H9 (cell line): ENCODE measurements at regions not wholly inside any gene's neighbourhood (a gene's known extent, or its start where the extent isn't known, plus 50 kb on each side); places are given as distances from the start of the nearest gene placed in this dataset.

Experiments used
- DNase-seq: peaks from one replicate; pipeline ENCODE4 v3.0.0-alpha.2; 2017
- H2AFZ ChIP-seq: one replicate; pipeline ENCODE4 v1.6.1; 2013; ENCODE audit warnings: mild to moderate bottlenecking, low read length, control low read depth, moderate library complexity
- H2AK5ac ChIP-seq: 2 replicates; pipeline ENCODE4 v1.6.1; 2013; ENCODE audit warnings: low read length, control low read depth, mixed read lengths; ENCODE audit not compliant: insufficient read length
- H2BK120ac ChIP-seq: one replicate; pipeline ENCODE4 v1.6.1; 2013; ENCODE audit warnings: low read depth, mild to moderate bottlenecking, low read length, control low read depth, inconsistent platforms; ENCODE audit not compliant: poor library complexity, severe bottlenecking
- H2BK12ac ChIP-seq: 2 replicates; pipeline ENCODE4 v1.6.1; 2013; ENCODE audit warnings: low read length, control low read depth, mixed read lengths, low read depth; ENCODE audit not compliant: insufficient read length
- H2BK15ac ChIP-seq: 2 replicates; pipeline ENCODE4 v1.6.1; 2013; ENCODE audit warnings: low read depth, low read length, control low read depth
- H2BK20ac ChIP-seq: one replicate; pipeline ENCODE4 v1.6.1; 2013; ENCODE audit warnings: low read depth, mild to moderate bottlenecking, low read length, control low read depth, inconsistent platforms; ENCODE audit not compliant: poor library complexity, severe bottlenecking
- H2BK5ac ChIP-seq: 2 replicates; pipeline ENCODE4 v1.6.1; 2013; ENCODE audit warnings: low read length, control low read depth, mixed read lengths; ENCODE audit not compliant: insufficient read length
- H3K14ac ChIP-seq: 2 replicates; pipeline ENCODE4 v1.6.1; 2013; ENCODE audit warnings: low read length, control low read depth; ENCODE audit not compliant: insufficient read depth
- H3K18ac ChIP-seq: 2 replicates; pipeline ENCODE4 v1.6.1; 2013; ENCODE audit warnings: low read depth, mild to moderate bottlenecking, mixed read lengths, low read length, control low read depth; ENCODE audit not compliant: insufficient read length
- H3K23ac ChIP-seq: 2 replicates; pipeline ENCODE4 v1.6.1; 2013; ENCODE audit warnings: low read length, control low read depth, mixed read lengths, low read depth; ENCODE audit not compliant: insufficient read length
- H3K23me2 ChIP-seq: 2 replicates; pipeline ENCODE4 v1.6.1; 2013; ENCODE audit warnings: low read depth, mild to moderate bottlenecking, mixed read lengths, low read length, control low read depth; ENCODE audit not compliant: insufficient read length, poor library complexity, severe bottlenecking
- H3K27ac ChIP-seq: 2 replicates; pipeline ENCODE4 v1.5.1; 2013; ENCODE audit warnings: low read length, control low read depth, mixed read lengths, low read depth; ENCODE audit not compliant: insufficient read length
- H3K27me3 ChIP-seq: 2 replicates; pipeline ENCODE4 v1.6.1; 2013; ENCODE audit warnings: low read length, control low read depth, inconsistent platforms; ENCODE audit not compliant: insufficient read depth
- H3K4ac ChIP-seq: 2 replicates; pipeline ENCODE4 v1.6.1; 2013; ENCODE audit warnings: low read depth, mild to moderate bottlenecking, control low read depth, inconsistent platforms, low read length, moderate library complexity
- H3K4me1 ChIP-seq: 2 replicates; pipeline ENCODE4 v1.6.1; 2013; ENCODE audit warnings: low read length, control low read depth, inconsistent platforms; ENCODE audit not compliant: insufficient read depth
- H3K4me2 ChIP-seq: 2 replicates; pipeline ENCODE4 v1.6.1; 2013; ENCODE audit warnings: low read length, control low read depth, mixed read lengths; ENCODE audit not compliant: insufficient read length, insufficient read depth
- H3K56ac ChIP-seq: 2 replicates; pipeline ENCODE4 v1.6.1; 2013; ENCODE audit warnings: low read depth, mild to moderate bottlenecking, mixed read lengths, low read length, control low read depth; ENCODE audit not compliant: insufficient read length
- H3K79me1 ChIP-seq: 2 replicates; pipeline ENCODE4 v1.6.1; 2013; ENCODE audit warnings: low read depth, mild to moderate bottlenecking, moderate library complexity, low read length, control low read depth, inconsistent platforms; ENCODE audit not compliant: insufficient read depth, poor library complexity, severe bottlenecking
- H3K79me2 ChIP-seq: 2 replicates; pipeline ENCODE4 v1.6.1; 2013; ENCODE audit warnings: low read length, control low read depth, inconsistent platforms; ENCODE audit not compliant: insufficient read depth
- H3K9ac ChIP-seq: 2 replicates; pipeline ENCODE4 v1.6.1; 2013; ENCODE audit warnings: low read length, control low read depth, mixed read lengths; ENCODE audit not compliant: insufficient read length; ENCODE audit errors: extremely low read depth
- H3K9me3 ChIP-seq: one replicate; pipeline ENCODE4 v1.6.1; 2013; ENCODE audit warnings: low read depth, low read length, inconsistent platforms; ENCODE audit not compliant: control insufficient read depth
- H3T11ph ChIP-seq: one replicate; pipeline ENCODE4 v1.6.1; 2013; ENCODE audit warnings: mild to moderate bottlenecking, low read length, control low read depth, inconsistent platforms
- H4K20me1 ChIP-seq: one replicate; pipeline ENCODE4 v1.6.1; 2013; ENCODE audit not compliant: control insufficient read depth, insufficient read length, insufficient read depth
- H4K5ac ChIP-seq: 2 replicates; pipeline ENCODE4 v1.6.1; 2013; ENCODE audit warnings: low read depth, mild to moderate bottlenecking, mixed read lengths, low read length, control low read depth; ENCODE audit not compliant: insufficient read length
- H4K8ac ChIP-seq: replicated peaks from 2 replicates; pipeline ENCODE4 v1.6.1; 2013; ENCODE audit warnings: low read length, control low read depth, mixed read lengths, low read depth; ENCODE audit not compliant: insufficient read length
- H4K91ac ChIP-seq: 2 replicates; pipeline ENCODE4 v1.6.1; 2013; ENCODE audit warnings: low read depth, mild to moderate bottlenecking, moderate library complexity, mixed read lengths, low read length, control low read depth; ENCODE audit not compliant: insufficient read length
- H3K27ac Mint-ChIP-seq, 3 experiments: 2 replicates in 2 of 3; 3 replicates in 1 of 3; pipeline ENCODE4 v1.8.0; 2020 to 2021; ENCODE audit warnings: mixed read lengths in 3 of 3, mild to moderate bottlenecking in 1 of 3, moderate library complexity in 1 of 3
- H3K27me3 Mint-ChIP-seq: 2 replicates; pipeline ENCODE4 v1.8.0; 2021; ENCODE audit warnings: low read depth, mild to moderate bottlenecking, moderate library complexity, mixed read lengths
- H3K36me3 Mint-ChIP-seq, 3 experiments: 2 replicates in 2 of 3; 3 replicates in 1 of 3; pipeline ENCODE4 v1.8.0; 2020 to 2021; ENCODE audit warnings: low read depth in 3 of 3, mixed read lengths in 3 of 3; ENCODE audit not compliant: insufficient read depth in 1 of 3
- H3K4me1 Mint-ChIP-seq, 2 experiments: 2 replicates each; pipeline ENCODE4 v1.8.0; 2020; ENCODE audit warnings: mixed read lengths in 2 of 2
- H3K4me3 Mint-ChIP-seq, 2 experiments: 2 replicates in 1 of 2; 3 replicates in 1 of 2; pipeline ENCODE4 v1.8.0; 2020 to 2021; ENCODE audit warnings: mild to moderate bottlenecking in 2 of 2, mixed read lengths in 2 of 2, moderate library complexity in 1 of 2
- H3K9me3 Mint-ChIP-seq, 2 experiments: 2 replicates in 1 of 2; 3 replicates in 1 of 2; pipeline ENCODE4 v1.8.0; 2020; ENCODE audit warnings: mild to moderate bottlenecking in 2 of 2, mixed read lengths in 2 of 2, moderate library complexity in 1 of 2
- CTCF ChIP-seq: fragments of 200-600 bp; sonication (generic); conservative IDR thresholded peaks from 3 replicates; pipeline ENCODE4 v1.8.0; 2021; ENCODE audit warnings: antibody characterized with exemption, mild to moderate bottlenecking
- WGBS: extraction: QIAGEN DNeasy Blood & Tissue Kit; methylation state at CpG from one replicate; pipeline ENCODE4 v1.1.7; 2013; ENCODE audit warnings: missing lambda C conversion rate, low lambda C conversion rate, mixed read lengths; ENCODE audit not compliant: insufficient read length; ENCODE audit errors: extremely low coverage; 5-methylcytosine and 5-hydroxymethylcytosine counted together

GRCh38 chr1:30267046-30267445, 456.3 kb downstream of the MATN1 start:
- peaks cover 6% of the 10 kb centered on the region for H3K27me3 Mint-ChIP-seq
- H2BK20ac ChIP-seq: no peak overlapping the region
- no peak overlapping the region for H3K4me3 Mint-ChIP-seq
- no peak overlapping the region for H2BK12ac ChIP-seq
- H3K9ac ChIP-seq: no peak overlapping the region
- no peak for DNase-seq
- H2BK5ac ChIP-seq: no peak overlapping the region
- H3K18ac ChIP-seq: no peak overlapping the region
- no peak overlapping the region for H2BK15ac ChIP-seq
- H3K79me2 ChIP-seq: no peaks in the 10 kb centered on the region
- no peaks in the 10 kb centered on the region for H4K20me1 ChIP-seq
- no peaks in the 10 kb centered on the region for H3K36me3 Mint-ChIP-seq
- no peaks in the 10 kb centered on the region for H3K23me2 ChIP-seq
- H3K27ac Mint-ChIP-seq: no peak overlapping the region; a peak in 1 of 7 replicates
- no peaks in the 10 kb centered on the region for H3K9me3 ChIP-seq
- H3K4ac ChIP-seq: no peak overlapping the region
- no peak overlapping the region for H2AFZ ChIP-seq
- H3K4me1 ChIP-seq: no peaks in the 10 kb centered on the region
- no peaks in the 10 kb centered on the region for H3K79me1 ChIP-seq
- H3T11ph ChIP-seq: no peak overlapping the region
- no peak overlapping the region for H3K56ac ChIP-seq
- no peak overlapping the region for H3K27ac ChIP-seq
- no peaks in the 10 kb centered on the region; a peak in 1 of 5 replicates for H3K9me3 Mint-ChIP-seq
- no peak overlapping the region for H2AK5ac ChIP-seq
- no peak overlapping the region for H4K8ac ChIP-seq
- H4K91ac ChIP-seq: no peak overlapping the region
- no peak overlapping the region for H3K23ac ChIP-seq
- H3K14ac ChIP-seq: no peak overlapping the region
- H3K4me2 ChIP-seq: no peak overlapping the region
- TF ChIP-seq CTCF: no peak
- H3K4me1 Mint-ChIP-seq: no peaks in the 10 kb centered on the region
- WGBS: no CpG with 5 or more reads among the region's 4 CpGs
- H3K27me3 ChIP-seq: no peaks in the 10 kb centered on the region
- no peak overlapping the region for H2BK120ac ChIP-seq
- H4K5ac ChIP-seq: no peak overlapping the region
